GM23338 (cell line): ENCODE measurements at regions not wholly inside any gene's neighbourhood (a gene's known extent, or its start where the extent isn't known, plus 50 kb on each side); places are given as distances from the start of the nearest gene placed in this dataset.

Experiments used
- CREB1 ChIP-seq: fragments of 250-450 bp; sonication (Bioruptor Pico); IDR thresholded peaks from 2 replicates; pipeline ENCODE4 v1.5.0; 2020; ENCODE audit warnings: low read depth, mild to moderate bottlenecking, moderate library complexity
- CTCF ChIP-seq, 2 experiments: fragments of 200-600 bp in 1 of 2; sonication (generic) in 1 of 2; conservative IDR thresholded peaks; 2 replicates each; pipeline versions ENCODE4 v1.5.1 to v1.6.1; 2016 to 2017; ENCODE audit warnings: antibody characterized with exemption in 2 of 2, low read depth in 2 of 2, mild to moderate bottlenecking in 2 of 2, moderate library complexity in 1 of 2
- EZH2 ChIP-seq: fragments of 200-600 bp; sonication (generic); IDR thresholded peaks from one replicate; pipeline ENCODE4 v1.8.0; 2017; ENCODE audit warnings: antibody characterized with exemption, mild to moderate bottlenecking, low read depth; ENCODE audit not compliant: unreplicated experiment
- EZH2phosphoT487 ChIP-seq: fragments of 200-600 bp; sonication (generic); IDR thresholded peaks from one replicate; pipeline ENCODE4 v1.8.1; 2018; ENCODE audit warnings: antibody characterized with exemption; ENCODE audit not compliant: unreplicated experiment
- JUNB ChIP-seq: IDR thresholded peaks from one replicate; pipeline ENCODE4 v1.6.1; 2016; ENCODE audit warnings: antibody characterized with exemption; ENCODE audit not compliant: unreplicated experiment
- NANOG ChIP-seq: IDR thresholded peaks from 2 replicates; pipeline ENCODE4 v1.6.1; 2016; ENCODE audit warnings: antibody characterized with exemption, borderline replicate concordance
- POLR2AphosphoS5 ChIP-seq: IDR thresholded peaks from 2 replicates; pipeline ENCODE4 v1.6.1; 2016; ENCODE audit warnings: antibody characterized with exemption, low read depth
- REST ChIP-seq: IDR thresholded peaks from one replicate; pipeline ENCODE4 v1.6.1; 2018; ENCODE audit warnings: antibody characterized with exemption; ENCODE audit not compliant: unreplicated experiment
- STAT1 ChIP-seq: IDR thresholded peaks from one replicate; pipeline ENCODE4 v1.6.1; 2016; ENCODE audit warnings: antibody characterized with exemption; ENCODE audit not compliant: unreplicated experiment
- ZNF114 ChIP-seq: fragments of 250-450 bp; sonication (Bioruptor Pico); IDR thresholded peaks from 2 replicates; pipeline ENCODE4 v1.5.0; 2020; ENCODE audit warnings: mild to moderate bottlenecking, moderate library complexity
- ZNF331 ChIP-seq: fragments of 250-450 bp; sonication (Bioruptor Pico); IDR thresholded peaks from 2 replicates; pipeline ENCODE4 v1.5.0; 2020; ENCODE audit warnings: low read depth, mild to moderate bottlenecking, moderate library complexity
- TF ChIP-seq, protein P1 (sequence below): IDR thresholded peaks from 2 replicates; pipeline ENCODE4 v1.6.1; 2016; ENCODE audit warnings: antibody characterized with exemption
- TF ChIP-seq, protein P2 (sequence below): fragments of 250-450 bp; sonication (Bioruptor Pico); IDR thresholded peaks from 2 replicates; pipeline ENCODE4 v1.5.0; 2020; ENCODE audit warnings: mild to moderate bottlenecking, moderate library complexity

- TF ChIP-seq CTCF (conservative IDR thresholded peaks at IDR 0.05; ENCODE audit: low read depth in 2 of 2) (no peak), REST (no peak), NANOG (no peak), EZH2 (no peak), EZH2phosphoT487 (no peak), JUNB (no peak), CREB1 (no peak), POLR2AphosphoS5 (no peak), ZNF114 (CRISPR knock-in tag) (no peak), ZNF331 (no peak), STAT1 (no peak)
- TF ChIP-seq, protein P1, sequence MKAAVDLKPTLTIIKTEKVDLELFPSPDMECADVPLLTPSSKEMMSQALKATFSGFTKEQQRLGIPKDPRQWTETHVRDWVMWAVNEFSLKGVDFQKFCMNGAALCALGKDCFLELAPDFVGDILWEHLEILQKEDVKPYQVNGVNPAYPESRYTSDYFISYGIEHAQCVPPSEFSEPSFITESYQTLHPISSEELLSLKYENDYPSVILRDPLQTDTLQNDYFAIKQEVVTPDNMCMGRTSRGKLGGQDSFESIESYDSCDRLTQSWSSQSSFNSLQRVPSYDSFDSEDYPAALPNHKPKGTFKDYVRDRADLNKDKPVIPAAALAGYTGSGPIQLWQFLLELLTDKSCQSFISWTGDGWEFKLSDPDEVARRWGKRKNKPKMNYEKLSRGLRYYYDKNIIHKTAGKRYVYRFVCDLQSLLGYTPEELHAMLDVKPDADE = no peak
- TF ChIP-seq, protein P2, sequence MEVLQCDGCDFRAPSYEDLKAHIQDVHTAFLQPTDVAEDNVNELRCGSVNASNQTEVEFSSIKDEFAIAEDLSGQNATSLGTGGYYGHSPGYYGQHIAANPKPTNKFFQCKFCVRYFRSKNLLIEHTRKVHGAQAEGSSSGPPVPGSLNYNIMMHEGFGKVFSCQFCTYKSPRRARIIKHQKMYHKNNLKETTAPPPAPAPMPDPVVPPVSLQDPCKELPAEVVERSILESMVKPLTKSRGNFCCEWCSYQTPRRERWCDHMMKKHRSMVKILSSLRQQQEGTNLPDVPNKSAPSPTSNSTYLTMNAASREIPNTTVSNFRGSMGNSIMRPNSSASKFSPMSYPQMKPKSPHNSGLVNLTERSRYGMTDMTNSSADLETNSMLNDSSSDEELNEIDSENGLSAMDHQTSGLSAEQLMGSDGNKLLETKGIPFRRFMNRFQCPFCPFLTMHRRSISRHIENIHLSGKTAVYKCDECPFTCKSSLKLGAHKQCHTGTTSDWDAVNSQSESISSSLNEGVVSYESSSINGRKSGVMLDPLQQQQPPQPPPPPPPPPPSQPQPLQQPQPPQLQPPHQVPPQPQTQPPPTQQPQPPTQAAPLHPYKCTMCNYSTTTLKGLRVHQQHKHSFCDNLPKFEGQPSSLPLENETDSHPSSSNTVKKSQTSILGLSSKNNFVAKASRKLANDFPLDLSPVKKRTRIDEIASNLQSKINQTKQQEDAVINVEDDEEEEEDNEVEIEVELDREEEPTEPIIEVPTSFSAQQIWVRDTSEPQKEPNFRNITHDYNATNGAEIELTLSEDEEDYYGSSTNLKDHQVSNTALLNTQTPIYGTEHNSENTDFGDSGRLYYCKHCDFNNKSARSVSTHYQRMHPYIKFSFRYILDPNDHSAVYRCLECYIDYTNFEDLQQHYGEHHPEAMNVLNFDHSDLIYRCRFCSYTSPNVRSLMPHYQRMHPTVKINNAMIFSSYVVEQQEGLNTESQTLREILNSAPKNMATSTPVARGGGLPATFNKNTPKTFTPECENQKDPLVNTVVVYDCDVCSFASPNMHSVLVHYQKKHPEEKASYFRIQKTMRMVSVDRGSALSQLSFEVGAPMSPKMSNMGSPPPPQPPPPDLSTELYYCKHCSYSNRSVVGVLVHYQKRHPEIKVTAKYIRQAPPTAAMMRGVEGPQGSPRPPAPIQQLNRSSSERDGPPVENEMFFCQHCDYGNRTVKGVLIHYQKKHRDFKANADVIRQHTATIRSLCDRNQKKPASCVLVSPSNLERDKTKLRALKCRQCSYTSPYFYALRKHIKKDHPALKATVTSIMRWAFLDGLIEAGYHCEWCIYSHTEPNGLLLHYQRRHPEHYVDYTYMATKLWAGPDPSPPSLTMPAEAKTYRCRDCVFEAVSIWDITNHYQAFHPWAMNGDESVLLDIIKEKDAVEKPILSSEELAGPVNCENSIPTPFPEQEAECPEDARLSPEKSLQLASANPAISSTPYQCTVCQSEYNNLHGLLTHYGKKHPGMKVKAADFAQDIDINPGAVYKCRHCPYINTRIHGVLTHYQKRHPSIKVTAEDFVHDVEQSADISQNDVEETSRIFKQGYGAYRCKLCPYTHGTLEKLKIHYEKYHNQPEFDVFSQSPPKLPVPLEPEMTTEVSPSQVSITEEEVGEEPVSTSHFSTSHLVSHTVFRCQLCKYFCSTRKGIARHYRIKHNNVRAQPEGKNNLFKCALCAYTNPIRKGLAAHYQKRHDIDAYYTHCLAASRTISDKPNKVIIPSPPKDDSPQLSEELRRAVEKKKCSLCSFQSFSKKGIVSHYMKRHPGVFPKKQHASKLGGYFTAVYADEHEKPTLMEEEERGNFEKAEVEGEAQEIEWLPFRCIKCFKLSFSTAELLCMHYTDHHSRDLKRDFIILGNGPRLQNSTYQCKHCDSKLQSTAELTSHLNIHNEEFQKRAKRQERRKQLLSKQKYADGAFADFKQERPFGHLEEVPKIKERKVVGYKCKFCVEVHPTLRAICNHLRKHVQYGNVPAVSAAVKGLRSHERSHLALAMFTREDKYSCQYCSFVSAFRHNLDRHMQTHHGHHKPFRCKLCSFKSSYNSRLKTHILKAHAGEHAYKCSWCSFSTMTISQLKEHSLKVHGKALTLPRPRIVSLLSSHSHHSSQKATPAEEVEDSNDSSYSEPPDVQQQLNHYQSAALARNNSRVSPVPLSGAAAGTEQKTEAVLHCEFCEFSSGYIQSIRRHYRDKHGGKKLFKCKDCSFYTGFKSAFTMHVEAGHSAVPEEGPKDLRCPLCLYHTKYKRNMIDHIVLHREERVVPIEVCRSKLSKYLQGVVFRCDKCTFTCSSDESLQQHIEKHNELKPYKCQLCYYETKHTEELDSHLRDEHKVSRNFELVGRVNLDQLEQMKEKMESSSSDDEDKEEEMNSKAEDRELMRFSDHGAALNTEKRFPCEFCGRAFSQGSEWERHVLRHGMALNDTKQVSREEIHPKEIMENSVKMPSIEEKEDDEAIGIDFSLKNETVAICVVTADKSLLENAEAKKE (CRISPR knock-in tag) = no peak
Observed at GRCh38 chr12:46678426-46678825, 147.4 kb downstream of the SLC38A4 start.
